Ishikawa (cell line): ENCODE measurements at regions not wholly inside any gene's neighbourhood (a gene's known extent, or its start where the extent isn't known, plus 50 kb on each side); places are given as distances from the start of the nearest gene placed in this dataset.

Experiments
- CREB1 ChIP-seq: IDR thresholded peaks from 2 replicates; pipeline ENCODE4 v1.6.1; 2012; ENCODE audit warnings: low read depth
- EGR1 ChIP-seq: IDR thresholded peaks from 2 replicates; pipeline ENCODE4 v1.6.1; 2012
- EP300 ChIP-seq: IDR thresholded peaks from 2 replicates; pipeline ENCODE4 v1.6.1; 2012; ENCODE audit warnings: borderline replicate concordance
- RAD21 ChIP-seq: IDR thresholded peaks from 2 replicates; pipeline ENCODE4 v1.6.1; 2012; ENCODE audit warnings: low read depth
- TAF1 ChIP-seq: IDR thresholded peaks from 2 replicates; pipeline ENCODE4 v1.6.1; 2012; ENCODE audit warnings: low read depth, mild to moderate bottlenecking
- TCF12 ChIP-seq: IDR thresholded peaks from 2 replicates; pipeline ENCODE4 v1.6.1; 2012; ENCODE audit warnings: low read depth
- TEAD4 ChIP-seq: IDR thresholded peaks from 2 replicates; pipeline ENCODE4 v1.6.1; 2012
- YY1 ChIP-seq: IDR thresholded peaks from 2 replicates; pipeline ENCODE4 v1.6.1; 2012; ENCODE audit warnings: low read depth
- TF ChIP-seq, protein P1 (sequence below): IDR thresholded peaks from 2 replicates; pipeline ENCODE4 v1.6.1; 2012
- TF ChIP-seq, protein P2 (sequence below): IDR thresholded peaks from 2 replicates; pipeline ENCODE4 v1.6.1; 2012; ENCODE audit warnings: low read depth, mild to moderate bottlenecking

GRCh38 chr6:7479801-7480266 is 61.6 kb upstream of the DSP start:
- TF ChIP-seq EGR1 (no peak), EP300 (peak; percentile 53; the same call in 1 of the 2 replicates), TAF1 (no peak), TCF12 (peak; percentile 54; the same call in 1 of the 2 replicates), RAD21 (peak; percentile 26; the same call in 1 of the 2 replicates), CREB1 (no peak), TEAD4 (peak; percentile 40), YY1 (no peak)
- TF ChIP-seq, protein P1, sequence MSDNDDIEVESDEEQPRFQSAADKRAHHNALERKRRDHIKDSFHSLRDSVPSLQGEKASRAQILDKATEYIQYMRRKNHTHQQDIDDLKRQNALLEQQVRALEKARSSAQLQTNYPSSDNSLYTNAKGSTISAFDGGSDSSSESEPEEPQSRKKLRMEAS: 0 out of 2 replicates have a peak, but pooled peaks have one; percentile 15
- TF ChIP-seq, protein P2, sequence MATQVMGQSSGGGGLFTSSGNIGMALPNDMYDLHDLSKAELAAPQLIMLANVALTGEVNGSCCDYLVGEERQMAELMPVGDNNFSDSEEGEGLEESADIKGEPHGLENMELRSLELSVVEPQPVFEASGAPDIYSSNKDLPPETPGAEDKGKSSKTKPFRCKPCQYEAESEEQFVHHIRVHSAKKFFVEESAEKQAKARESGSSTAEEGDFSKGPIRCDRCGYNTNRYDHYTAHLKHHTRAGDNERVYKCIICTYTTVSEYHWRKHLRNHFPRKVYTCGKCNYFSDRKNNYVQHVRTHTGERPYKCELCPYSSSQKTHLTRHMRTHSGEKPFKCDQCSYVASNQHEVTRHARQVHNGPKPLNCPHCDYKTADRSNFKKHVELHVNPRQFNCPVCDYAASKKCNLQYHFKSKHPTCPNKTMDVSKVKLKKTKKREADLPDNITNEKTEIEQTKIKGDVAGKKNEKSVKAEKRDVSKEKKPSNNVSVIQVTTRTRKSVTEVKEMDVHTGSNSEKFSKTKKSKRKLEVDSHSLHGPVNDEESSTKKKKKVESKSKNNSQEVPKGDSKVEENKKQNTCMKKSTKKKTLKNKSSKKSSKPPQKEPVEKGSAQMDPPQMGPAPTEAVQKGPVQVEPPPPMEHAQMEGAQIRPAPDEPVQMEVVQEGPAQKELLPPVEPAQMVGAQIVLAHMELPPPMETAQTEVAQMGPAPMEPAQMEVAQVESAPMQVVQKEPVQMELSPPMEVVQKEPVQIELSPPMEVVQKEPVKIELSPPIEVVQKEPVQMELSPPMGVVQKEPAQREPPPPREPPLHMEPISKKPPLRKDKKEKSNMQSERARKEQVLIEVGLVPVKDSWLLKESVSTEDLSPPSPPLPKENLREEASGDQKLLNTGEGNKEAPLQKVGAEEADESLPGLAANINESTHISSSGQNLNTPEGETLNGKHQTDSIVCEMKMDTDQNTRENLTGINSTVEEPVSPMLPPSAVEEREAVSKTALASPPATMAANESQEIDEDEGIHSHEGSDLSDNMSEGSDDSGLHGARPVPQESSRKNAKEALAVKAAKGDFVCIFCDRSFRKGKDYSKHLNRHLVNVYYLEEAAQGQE: no peak
